Body of pancreas (tissue), 4 donors: ENCODE measurements at regions not wholly inside any gene's neighbourhood (a gene's known extent, or its start where the extent isn't known, plus 50 kb on each side); places are given as distances from the start of the nearest gene placed in this dataset.

Source experiments
- CTCF ChIP-seq, 7 experiments: fragments of 450-650 bp in 4 of 7; fragments of 200-600 bp in 3 of 7; sonication (generic) in 3 of 7; IDR thresholded peaks; one replicate each; pipeline ENCODE4 v1.5.1; 2016 to 2019; ENCODE audit warnings: antibody characterized with exemption in 7 of 7
- POLR2A ChIP-seq, 3 donors: fragments of 450-650 bp; IDR thresholded peaks; one replicate each; pipeline ENCODE4 v1.6.1; 2016; ENCODE audit warnings: antibody characterized with exemption in 3 of 3, mild to moderate bottlenecking in 2 of 3

- TF ChIP-seq CTCF (IDR thresholded peaks at IDR 0.05) (no peak), POLR2A (IDR thresholded peaks at IDR 0.05) (no peak)
Observed at GRCh38 chr10:60703266-60704041, 74.8 kb upstream of the CDK1 start.
